ENCODE measurements at regions not wholly inside any gene's neighbourhood (a gene's known extent, or its start where the extent isn't known, plus 50 kb on each side); places are given as distances from the start of the nearest gene placed in this dataset.

DNA sequence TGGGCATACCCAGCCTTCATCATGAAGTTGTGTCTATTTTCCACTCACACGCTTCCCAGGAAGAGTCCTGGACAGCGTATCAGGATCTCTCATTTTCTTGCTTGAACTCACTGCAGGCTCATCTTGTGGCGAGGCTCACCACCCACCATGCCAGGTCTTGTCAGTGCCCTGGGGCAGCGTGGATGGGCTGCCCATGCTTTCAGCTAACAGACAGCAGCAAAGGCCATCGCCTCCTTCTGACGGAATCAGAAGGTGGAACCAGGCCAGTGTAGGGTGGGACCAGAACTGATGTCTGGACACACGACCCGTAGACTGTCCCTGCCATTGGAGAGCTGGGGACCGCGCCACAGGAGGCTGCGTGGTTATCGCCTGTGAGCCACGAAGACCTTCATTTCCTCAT is 169.4 kb downstream of the FOXL1 start:
- no peak for DNase-seq (ENCODE audit: low spot score)

DNA sequence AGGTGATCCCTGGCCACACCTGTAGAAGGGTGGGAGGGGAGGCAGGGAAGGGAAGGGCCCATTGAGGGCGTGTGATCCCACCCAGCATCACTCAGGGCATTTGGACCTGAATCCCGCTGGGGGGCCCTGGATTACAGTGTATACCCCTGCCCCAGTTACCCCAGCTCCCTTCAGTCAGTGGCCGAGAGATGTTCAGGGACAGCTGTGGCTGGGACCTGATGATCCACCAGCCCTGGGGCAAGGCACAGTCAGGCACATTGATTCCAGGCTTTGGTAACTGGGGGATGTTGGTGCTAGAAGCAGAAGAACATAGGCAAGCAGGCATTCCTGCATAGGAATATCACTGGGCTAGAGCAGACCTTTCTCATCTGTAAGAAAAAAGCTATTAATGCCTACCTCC is 170.3 kb downstream of the FOXL1 start:
- DNase-seq (ENCODE audit: low spot score): no peak

DNA sequence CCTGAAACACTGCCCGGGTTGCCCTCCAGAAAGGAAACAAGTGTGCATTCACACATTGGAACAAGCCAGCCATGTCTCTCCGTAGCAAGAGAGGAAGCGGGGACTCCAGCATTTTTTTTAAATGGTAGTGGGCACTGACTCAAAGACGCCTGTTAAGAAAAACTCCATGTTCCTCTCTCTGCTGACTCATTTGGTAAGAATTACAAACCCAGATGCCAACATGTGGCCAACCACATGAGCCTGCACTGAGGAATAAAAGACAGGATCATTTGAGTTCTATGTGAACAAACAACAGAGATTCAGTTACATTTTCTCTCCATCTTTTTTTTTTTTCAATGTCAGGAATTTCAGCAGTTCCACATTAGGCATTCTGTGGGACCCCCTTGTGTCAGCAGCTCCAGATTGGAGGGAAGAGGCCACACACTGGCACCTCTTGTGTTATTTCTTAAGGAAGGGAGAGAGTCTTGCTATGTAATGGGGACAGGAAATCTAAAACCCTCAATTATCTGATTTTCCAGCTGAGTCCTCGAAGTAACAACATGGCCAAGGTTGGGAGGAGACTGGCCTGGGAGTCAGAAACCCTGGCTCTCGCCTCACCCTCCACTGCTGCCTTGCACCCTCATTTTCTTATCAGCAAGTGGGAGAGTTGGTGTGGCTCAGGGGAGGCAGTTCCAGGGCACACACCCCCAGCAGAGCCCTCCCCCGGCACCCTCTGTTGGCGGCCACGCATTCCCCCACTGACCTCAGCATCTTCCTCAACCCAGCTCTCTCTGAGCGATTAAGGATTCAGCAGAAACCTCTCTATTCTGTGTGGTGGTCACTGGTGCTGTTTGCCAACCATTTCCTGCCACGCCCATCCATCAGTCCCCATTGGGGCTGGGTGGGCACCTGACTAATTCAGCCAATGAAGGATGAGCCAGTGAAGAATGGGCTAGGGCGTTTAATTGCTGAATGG is 173.0 kb downstream of the FOXL1 start:
- peak; percentile 85 for DNase-seq (ENCODE audit: low spot score)

DNA sequence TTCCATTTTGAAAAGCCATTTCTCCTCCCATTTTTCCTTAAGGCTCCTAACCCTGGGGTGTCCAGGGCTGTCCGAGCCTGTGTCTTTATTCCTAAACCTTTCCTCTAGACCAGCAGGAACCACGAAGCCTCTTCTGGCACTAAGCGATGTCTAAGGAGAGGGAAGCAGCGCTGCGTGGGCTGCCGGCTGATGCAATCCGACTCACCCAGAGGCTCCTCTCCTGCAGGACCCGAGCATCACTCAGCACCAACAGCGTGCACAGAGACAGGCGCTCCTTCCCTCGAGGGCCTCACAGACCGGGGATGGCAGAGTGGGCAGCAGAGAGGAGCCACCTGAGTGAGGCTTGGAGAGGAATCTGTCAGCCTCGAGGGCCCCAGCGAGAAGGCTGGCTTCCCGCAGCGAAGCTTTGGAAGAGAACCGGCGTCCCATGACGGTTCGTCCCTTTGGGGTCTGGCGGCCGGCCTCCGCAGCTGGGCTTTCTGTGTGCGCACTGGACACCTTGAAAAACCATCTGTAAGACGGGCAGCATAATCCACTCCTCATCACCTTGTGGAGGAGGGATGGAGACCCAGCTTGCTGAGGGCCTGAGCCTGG is 174.3 kb downstream of the FOXL1 start:
- DNase-seq (ENCODE audit: low spot score): no peak

DNA sequence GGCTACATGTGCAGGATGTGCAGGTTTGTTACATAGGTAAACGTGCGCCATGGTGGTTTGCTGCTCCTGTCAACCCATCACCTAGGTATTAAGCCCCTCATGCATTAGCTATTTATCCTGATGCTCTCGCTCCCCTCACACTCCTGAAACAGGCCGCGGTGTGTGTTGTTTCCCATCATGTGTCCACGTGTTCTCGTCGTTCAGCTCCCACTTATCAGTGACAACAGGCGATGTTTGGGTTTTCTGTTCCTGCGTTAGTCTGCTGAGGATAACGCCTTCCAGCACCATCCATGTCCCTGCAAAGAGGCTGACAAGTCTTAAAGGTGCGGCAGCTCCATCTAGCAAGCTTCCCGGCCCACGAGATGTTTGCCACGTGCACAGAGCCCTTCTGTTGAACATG is 175.1 kb downstream of the FOXL1 start:
- no peak for DNase-seq (ENCODE audit: low spot score)

DNA sequence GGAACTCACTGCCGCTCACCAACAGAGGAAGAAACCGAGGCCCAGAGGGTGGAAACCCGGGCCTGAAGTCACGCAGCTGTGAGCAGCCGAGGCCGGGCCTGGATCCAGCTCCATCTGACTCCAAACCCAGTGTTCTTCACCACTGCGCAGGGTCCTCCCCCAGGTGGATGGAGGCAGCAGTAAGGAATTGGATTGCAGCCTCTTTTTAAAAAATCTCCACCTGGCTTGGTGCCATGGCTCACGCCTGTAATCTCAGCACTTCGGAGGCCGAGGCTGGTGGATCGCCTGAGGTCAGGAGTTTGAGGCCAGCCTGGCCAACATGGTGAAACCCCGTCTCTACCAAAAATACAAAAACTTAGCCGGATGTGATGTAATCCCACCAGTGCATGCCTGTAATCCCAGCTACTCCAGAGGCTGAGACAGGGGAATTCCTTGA is 177.2 kb downstream of the FOXL1 start:
- DNase-seq (ENCODE audit: low spot score): no peak

DNA sequence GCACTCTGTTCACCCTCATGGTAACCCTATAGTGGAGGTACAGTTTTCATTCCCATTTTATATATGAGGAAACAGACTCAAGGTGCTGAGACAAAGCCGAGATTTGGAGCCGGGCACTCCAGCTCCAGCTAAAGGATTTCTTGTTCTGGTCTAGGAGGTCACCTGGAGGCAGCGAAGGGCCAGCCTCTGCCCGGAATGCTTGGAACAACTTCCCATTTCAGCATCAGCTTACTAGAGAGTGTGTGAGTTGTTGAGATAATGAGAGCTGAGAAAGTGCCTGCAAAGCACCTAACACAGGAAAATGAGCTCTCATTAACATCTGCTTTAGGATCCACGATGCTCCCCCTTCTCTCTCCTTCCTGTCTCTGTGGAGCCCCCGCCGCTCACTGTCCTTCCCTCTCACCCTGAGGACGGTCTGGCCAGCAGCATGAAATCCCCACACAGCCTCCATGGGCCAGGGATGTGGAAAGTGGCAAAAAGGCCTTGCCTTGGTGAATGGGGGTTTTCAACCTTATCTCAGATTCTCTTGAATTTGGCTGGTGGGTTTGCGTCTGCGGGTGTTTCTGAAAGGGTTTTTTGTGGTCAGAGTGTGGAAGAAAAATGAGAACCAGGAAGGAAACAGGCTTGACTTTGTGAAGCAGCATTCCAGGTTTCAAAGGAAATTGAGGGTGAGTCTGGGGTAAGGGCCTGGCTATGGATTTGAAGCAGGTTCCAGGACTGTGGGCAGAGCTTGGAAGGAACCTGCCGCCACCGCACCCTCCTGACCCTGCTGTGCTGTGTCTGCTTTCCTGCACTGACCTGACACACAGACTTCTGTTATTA is 178.7 kb downstream of the FOXL1 start:
- no peak for DNase-seq (ENCODE audit: low spot score)

DNA sequence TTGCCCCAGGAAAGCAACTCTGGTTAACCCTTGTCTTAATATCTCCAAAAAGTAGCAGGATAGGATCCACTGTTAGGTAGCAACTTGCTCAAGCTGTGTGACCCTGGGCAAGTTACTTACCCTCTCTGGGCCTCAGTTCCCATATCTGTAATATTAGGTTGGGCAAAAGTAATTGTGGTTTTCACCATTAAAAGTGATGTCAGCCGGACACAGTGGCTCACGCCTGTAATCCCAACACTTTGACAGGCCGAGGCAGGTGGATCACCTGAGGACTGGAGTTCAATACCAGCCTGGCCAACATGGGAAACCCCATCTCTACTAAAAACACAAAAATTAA is 179.3 kb downstream of the FOXL1 start:
- DNase-seq (ENCODE audit: low spot score): no peak

DNA sequence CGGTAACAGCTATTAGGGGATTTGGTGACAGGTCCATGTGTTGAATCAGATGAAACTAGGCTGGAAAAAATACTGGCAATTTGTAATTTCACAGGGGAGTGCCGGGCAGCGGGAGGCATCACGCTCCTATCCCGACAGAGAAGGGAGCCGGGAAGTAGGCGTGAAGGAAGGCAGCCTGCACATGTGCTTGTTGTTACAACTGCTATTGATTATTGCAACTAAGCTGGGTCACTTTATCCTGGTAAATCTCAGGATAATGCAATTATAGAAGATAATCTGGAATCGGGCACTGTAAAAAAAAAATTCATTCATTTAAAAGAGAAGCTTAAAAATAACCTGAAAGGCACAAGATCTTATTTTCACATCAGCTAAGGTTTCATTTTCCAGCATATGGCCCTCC is 180.6 kb downstream of the FOXL1 start:
- DNase-seq (ENCODE audit: low spot score): no peak

DNA sequence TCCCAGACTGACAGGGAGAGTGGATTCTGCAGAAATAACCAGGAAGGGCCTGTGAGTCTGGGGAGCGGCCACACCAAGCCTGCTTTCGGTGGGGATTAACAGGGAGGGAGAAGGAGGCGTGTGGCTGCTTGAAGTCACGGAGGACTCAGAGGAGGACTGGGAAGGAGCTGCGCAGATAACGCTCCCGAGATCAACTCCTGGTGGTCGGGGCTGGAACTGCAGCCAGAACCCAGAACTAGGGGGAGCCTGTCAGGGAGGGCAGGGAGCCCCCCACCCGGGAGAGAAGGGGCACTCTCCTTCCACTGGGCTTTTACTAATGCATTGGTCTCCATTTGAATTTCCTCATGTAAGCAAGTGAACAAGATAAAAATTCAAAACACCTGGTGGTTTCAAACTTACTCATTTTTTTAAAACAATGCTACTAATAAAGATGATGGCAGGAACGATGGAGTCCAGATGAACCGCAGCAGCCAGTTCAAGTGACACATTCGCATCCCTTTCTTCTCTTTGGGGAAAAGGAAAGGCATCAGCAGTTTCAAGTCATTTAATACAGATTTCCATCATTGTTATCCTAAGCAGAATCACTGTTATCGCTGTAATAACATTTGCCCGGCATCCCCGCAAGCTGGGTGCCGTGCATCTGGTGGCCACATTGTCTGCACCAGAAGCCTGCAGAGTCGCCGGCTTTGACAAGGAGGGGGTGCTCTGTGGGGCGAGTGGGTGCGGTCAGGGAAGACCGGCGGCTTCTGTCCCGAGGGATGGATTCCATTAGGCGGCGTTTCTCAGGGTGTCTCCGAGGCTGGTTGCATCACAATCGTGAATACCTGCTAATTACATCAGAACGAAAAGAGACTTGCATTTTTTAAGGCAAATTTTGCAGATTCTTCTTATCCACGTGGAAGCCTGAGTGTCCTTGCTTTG is 183.0 kb downstream of the FOXL1 start:
- peak; percentile 66 for DNase-seq (ENCODE audit: low spot score)

DNA sequence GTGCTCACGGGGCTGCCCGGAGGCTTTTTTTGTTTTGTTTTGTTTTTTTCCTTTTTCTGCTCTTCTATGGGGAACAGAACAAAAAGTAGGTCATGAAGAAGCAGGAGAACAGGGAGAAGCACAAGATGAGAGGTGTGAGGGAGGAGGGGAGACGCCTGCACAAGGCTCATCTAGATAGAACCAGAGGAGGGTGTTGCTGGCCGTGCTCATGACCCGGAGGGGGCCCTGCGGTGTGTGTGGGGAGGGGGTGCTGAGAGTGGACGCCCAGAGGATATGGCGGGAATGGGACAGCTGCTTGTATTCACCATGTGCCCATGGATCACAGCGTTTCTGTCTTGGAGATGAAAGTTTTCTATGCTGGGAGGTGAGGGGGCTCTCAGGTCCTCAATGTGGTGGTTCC is 183.7 kb downstream of the FOXL1 start:
- no peak for DNase-seq (ENCODE audit: low spot score)

DNA sequence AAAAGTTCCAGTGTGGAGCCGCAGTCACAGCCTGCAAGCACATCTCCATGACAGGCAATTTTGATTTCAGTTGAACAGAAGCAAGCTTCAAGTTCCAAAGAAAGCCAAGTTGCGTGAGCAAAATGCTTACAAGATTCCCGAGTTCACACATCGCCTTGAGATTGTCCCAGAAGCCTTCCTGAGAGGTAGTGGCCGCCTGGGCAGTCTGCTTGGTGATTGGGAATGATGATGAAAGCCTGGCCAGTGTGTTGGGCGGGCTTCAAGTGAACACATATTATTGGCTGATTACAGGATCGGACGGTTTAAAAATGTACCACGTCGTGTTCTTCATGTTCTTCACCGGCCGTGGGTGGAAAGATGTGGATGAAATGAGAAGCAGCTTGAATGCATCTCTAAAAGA is 185.5 kb downstream of the FOXL1 start:
- no peak for DNase-seq (ENCODE audit: low spot score)

DNA sequence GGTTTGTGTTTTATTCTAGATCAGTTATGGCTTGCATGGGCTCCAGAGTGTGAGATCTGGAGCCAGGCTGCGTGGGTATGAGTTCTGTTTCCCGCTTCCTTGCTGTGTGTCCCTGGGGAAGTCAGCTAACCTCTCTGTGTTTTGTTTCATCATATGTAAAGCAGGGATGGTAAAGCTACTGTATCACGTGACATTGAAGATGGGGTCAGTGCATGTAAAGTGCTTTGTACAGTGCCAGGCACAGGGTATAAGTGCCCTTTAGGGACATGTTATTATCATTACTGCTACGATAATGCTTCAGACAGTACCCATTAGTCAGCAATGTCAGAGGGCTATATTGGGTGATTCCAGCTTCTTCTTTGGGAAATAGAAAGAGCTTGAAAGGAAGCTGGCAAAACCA is 186.2 kb downstream of the FOXL1 start:
- DNase-seq (ENCODE audit: low spot score): no peak

DNA sequence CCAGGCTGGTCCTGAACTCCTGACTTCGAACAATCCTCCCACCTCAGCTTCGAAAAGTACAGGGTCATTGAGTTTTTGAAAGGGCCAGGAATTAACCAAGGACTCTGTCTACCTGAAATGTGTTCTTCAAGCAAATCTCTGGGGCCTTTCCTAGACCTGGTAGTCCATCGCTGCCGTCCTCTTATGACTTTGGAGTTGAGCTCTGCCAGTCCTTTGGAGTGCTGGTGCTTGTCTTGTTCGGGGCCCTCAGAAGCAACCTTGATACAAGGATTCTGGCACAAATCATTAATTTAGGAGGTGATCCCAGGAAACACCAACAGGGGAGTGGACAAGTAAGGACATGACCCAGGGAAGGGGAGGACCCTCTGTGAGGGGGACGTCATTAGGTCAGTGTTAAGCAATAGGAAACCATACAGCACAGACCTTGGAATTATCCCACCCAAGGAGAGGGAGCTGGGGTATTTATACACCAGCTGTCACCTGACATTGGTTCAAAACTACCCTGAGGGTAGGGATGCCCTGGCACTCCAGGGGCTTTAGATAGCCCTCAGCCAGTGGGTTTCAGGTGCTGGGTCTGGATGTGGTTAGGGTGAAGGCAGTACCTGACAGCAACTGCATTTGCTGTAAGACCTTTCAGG is 187.2 kb downstream of the FOXL1 start:
- no peak for DNase-seq (ENCODE audit: low spot score)

DNA sequence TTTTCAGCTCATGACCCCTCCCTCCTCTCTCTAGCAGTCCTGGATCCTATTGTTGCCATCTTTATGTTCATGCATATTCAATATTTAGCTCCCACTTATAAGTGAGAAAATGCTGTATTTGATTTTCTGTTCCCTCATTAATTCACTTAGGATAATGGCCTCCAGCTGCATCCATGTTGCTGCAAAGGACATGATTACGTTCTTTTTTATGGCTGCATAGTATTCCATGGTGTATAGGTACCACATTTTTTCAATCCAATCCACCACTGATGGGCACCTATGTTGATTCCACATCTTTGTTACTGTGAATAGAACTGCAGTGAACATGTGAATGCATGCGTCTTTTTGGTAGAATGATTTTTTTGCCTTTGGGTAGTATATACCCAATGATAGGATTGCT is 188.4 kb downstream of the FOXL1 start:
- no peak for DNase-seq (ENCODE audit: low spot score)

DNA sequence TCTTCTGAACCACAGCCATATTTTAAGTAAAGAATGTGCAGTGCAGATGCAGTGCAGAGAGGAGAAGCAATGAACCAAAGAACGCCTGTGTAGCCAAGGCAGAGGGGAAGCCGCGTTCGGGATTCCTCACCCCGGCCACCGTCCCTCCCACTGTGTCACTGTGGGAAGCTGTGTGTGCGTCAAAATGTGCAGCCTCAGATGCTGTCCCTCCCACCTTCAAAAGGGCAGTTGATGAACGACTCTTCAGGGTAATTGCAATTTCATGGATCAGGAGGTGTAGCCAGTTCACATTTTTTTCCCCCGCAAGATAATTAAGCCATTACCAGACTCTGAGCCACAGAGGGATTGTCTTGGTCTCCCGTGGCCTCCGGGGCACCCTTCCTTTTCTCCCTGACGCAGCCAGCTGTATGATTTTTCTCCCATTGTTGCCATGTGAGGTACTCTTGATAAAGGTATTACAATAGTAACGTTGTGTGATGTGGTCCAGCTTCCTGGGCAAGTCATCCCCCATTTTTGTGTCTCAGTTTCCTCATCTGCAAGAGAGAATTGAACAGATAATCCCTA is 190.0 kb downstream of the FOXL1 start:
- DNase-seq (ENCODE audit: low spot score): peak; percentile 27

DNA sequence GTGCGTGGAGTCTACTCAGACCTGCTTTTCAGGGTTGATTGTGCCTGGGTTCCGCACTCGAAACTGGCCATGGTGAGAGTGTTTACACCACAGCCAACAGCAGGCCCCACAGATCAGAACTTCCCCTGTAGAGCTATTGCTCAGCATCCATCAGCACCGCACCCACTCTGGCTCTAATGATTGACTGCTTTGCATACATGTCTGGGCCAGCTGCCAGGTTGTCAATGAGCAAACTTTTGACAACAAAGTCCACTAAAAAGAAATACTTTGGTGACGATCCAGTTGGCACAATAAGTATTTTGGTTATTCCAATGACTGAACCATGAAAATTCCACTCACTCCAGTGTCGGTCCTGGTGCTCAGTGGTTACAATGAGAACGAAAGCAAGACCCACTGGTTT is 190.7 kb downstream of the FOXL1 start:
- DNase-seq (ENCODE audit: low spot score): no peak

DNA sequence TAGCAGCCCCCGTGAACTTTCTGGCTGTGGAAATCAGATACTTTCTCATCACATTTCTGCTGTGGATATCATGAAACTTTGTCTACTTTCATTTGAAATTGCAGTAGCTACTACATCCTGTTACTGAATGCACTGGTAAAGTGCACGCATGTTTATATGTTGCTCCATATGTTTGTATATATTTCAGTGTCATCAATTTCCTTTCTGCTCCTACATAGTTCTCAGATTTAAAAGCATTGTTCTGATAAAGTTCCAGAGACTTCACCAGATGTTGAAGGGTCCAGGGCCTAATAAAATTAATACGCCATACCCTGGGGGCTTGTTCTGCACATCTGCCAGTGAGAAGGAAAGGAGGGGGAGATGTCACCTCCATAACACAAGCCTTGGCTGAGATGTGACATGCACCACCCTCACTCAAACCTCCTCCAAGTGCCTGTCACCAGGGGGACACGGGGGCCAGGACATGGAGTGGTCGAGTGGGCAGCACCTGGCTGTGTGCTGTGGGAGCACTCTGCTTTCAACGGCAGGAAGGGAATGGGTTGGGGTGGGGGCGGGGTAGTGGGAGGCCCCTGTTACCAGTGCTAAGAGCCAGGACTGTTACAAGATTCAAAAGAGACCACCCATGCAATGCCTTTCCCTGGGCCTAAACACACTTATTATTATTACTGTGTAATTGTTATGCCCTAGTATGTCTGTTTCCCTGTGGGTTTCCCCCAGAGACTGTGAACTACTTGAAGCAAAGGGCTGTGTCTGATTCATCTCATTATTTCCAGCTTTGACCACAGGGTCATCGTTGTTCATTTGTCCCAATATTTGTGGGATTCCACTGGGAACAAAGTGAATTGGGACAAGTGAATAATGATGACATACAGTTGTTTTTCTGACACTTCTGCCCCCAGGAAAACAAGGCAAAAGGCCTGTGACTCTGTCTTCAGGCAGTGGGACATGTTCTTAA is 193.4 kb downstream of the FOXL1 start:
- peak; percentile 54 for DNase-seq (ENCODE audit: low spot score)

DNA sequence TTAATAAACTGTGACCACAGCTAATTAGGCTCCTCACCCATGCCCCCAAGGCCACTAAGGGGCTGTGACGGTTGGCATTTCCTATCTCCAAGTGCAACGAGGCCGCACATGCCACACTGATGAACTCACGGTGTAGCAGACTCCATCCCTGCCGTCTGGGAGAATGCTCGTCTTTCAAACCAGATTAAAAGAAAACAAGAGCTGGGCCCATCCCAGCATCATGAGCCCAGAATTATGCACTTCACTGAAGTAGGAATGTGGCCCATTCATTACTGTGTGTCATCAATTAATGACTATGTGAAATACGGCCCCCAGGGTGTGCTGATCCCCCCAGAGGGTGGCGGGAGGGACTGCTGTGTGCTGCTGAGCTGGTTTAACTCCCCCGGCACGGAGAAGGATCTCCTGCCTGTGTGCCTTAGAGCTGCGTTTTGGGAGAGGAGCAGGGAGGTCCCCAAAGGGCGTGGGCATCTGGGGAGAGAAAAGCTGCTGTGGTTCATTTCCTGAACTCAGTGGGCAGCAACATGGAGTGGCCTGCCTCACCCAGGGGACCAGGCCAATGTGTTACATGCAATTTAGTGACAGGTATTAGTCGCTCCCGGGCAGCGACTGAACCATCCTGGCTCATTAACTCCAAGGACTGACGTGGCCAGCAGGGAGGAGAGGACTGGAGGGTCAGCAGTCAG is 194.5 kb downstream of the FOXL1 start:
- DNase-seq (ENCODE audit: low spot score): peak; percentile 66
